Inflammatory macrophage treated with lipopolysaccharide for 4 hours (primary cell): ENCODE measurements at regions not wholly inside any gene's neighbourhood (a gene's known extent, or its start where the extent isn't known, plus 50 kb on each side); places are given as distances from the start of the nearest gene placed in this dataset.
"Not testable (repeated sequence)": the region's sequence is repeated elsewhere in the genome, so short reads cannot be mapped to it uniquely, and the experiment has no call there.

ENCODE experiments used
- DNase-seq: peaks from one replicate; pipeline ENCODE4 v3.0.0-alpha.2; 2020

GRCh38 chr2:12881952-12882351 lies 165.2 kb downstream of the TRIB2 start:
- no peak for DNase-seq

GRCh38 chr2:12882393-12882792 lies 165.7 kb downstream of the TRIB2 start:
- no peak for DNase-seq

GRCh38 chr2:12883906-12884305 lies 167.2 kb downstream of the TRIB2 start:
- DNase-seq, result peak; percentile 40

- DNase-seq, result peak; percentile 57
Observed at GRCh38 chr2:12884713-12885282, 168.1 kb downstream of the TRIB2 start.

GRCh38 chr2:12890066-12890465 lies 173.3 kb downstream of the TRIB2 start:
- DNase-seq, result no peak

GRCh38 chr2:12890481-12890991 lies 173.8 kb downstream of the TRIB2 start:
- no peak for DNase-seq

- peak; percentile 42 for DNase-seq
Observed at GRCh38 chr2:12895017-12895416, 178.3 kb downstream of the TRIB2 start.

GRCh38 chr2:12896318-12896982 lies 179.7 kb downstream of the TRIB2 start:
- no peak for DNase-seq

GRCh38 chr2:12897181-12897580 lies 180.4 kb downstream of the TRIB2 start:
- no peak for DNase-seq

- DNase-seq, result no peak
Observed at GRCh38 chr2:12903272-12903671, 186.5 kb downstream of the TRIB2 start.

GRCh38 chr2:12910431-12910830 lies 193.7 kb downstream of the TRIB2 start:
- no peak for DNase-seq

- DNase-seq, result no peak
Observed at GRCh38 chr2:12915787-12916186, 199.1 kb downstream of the TRIB2 start.

GRCh38 chr2:12918138-12918834 lies 201.6 kb downstream of the TRIB2 start:
- no peak for DNase-seq

- DNase-seq, result no peak
Observed at GRCh38 chr2:12918835-12919445, 202.2 kb downstream of the TRIB2 start.

- no peak for DNase-seq
Observed at GRCh38 chr2:12921321-12921720, 204.6 kb downstream of the TRIB2 start.

GRCh38 chr2:12923907-12924610 lies 207.3 kb downstream of the TRIB2 start:
- DNase-seq, result no peak

GRCh38 chr2:12926641-12927040 lies 209.9 kb downstream of the TRIB2 start:
- DNase-seq, result not testable (repeated sequence)

GRCh38 chr2:12928197-12928774 lies 211.6 kb downstream of the TRIB2 start:
- DNase-seq, result peak; percentile 11

GRCh38 chr2:12928775-12929401 lies 212.2 kb downstream of the TRIB2 start:
- DNase-seq, result no peak

- DNase-seq, result no peak
Observed at GRCh38 chr2:12929758-12930157, 213.0 kb downstream of the TRIB2 start.

- DNase-seq, result no peak
Observed at GRCh38 chr2:12930391-12930790, 213.7 kb downstream of the TRIB2 start.
